Ovary (tissue), 7 donors: ENCODE measurements at regions not wholly inside any gene's neighbourhood (a gene's known extent, or its start where the extent isn't known, plus 50 kb on each side); places are given as distances from the start of the nearest gene placed in this dataset.

Source experiments
- DNase-seq, 5 donors: peaks; one replicate each; pipeline ENCODE4 v3.0.0-alpha.2; 2019 to 2020
- H3K27ac ChIP-seq, 2 donors: fragments of 200-600 bp; one replicate each; pipeline versions ENCODE4 v1.5.1 to v1.8.0; 2019 to 2022
- H3K27me3 ChIP-seq: fragments of 200-600 bp; one replicate; pipeline ENCODE4 v1.8.0; 2022
- H3K36me3 ChIP-seq: fragments of 200-600 bp; sonication (generic); one replicate; pipeline ENCODE4 v1.5.1; 2019
- H3K4me1 ChIP-seq: one replicate; pipeline ENCODE4 v1.8.1; 2013; ENCODE audit warnings: mild to moderate bottlenecking, moderate library complexity; ENCODE audit not compliant: insufficient read depth
- H3K4me3 ChIP-seq: fragments of 200-600 bp; sonication (generic); one replicate; pipeline ENCODE4 v1.5.1; 2017
- H3K9me3 ChIP-seq, 2 donors: fragments of 200-600 bp in 1 of 2; sonication (generic) in 1 of 2; one replicate each; pipeline versions ENCODE4 v1.5.1 to v1.8.1; 2013 to 2019; ENCODE audit warnings: mild to moderate bottlenecking in 1 of 2, moderate library complexity in 1 of 2
- CTCF ChIP-seq, 3 donors: fragments of 450-650 bp in 2 of 3; fragments of 200-600 bp in 1 of 3; IDR thresholded peaks; one replicate each; pipeline versions ENCODE4 v1.5.1 to v1.8.0; 2016 to 2022; ENCODE audit warnings: antibody characterized with exemption in 3 of 3, mild to moderate bottlenecking in 1 of 3
- EP300 ChIP-seq: sonication (generic); formaldehyde crosslinking; IDR thresholded peaks from one replicate; pipeline ENCODE4 v1.6.1; 2017; ENCODE audit warnings: antibody characterized with exemption
- POLR2A ChIP-seq: fragments of 450-650 bp; IDR thresholded peaks from one replicate; pipeline ENCODE4 v1.6.1; 2017; ENCODE audit warnings: antibody characterized with exemption, mild to moderate bottlenecking, moderate library complexity
- WGBS, 3 donors: extraction: QIAGEN DNeasy Blood & Tissue Kit in 1 of 3; methylation state at CpG; one replicate each; pipeline versions ENCODE4 v1.1.5 to v1.1.7; 2013 to 2017; 5-methylcytosine and 5-hydroxymethylcytosine counted together
- intact Hi-C, 4 donors: fragments of 100-400 bp; cut with DNase I; formaldehyde crosslinking; loops; one replicate each; pipeline versions ENCODE4 v1.11.0 to v1.15.1; 2022 to 2023
- donor health status: DM: no; HTN: no; CAD: no; lungs with moderate emphysema.
- donor health status: DM: no; HTN: no; CAD: no.
- donor health status: Bipolar disorder and iron deficiency.
- donor health status: DM: no; HTN: no; CAD: no.
- donor health status: DM: yes; HTN: yes; CAD: no.

DNA sequence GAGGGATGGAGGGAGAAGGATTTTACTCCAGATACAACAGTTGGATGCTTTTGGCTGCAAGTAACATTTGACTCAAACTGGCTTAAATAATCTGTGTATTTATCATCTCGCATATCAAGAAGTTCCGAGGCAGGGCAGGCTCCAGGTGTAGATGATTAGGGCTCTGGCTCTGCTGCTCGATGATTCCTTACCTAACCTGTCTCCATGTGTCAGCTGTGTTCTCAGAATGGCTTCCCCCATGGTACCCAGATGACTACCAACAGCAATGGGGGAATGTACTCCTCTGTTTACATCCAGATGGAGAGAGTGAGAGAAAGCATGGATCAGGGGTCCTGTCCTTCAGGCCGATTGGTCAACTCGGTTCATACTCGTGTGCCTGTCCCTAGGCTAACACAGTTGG, 90.4 kb upstream of the AKT3 start:
- Histone ChIP-seq H3K4me3 (no peak overlapping the region), H3K9me3 (no peaks in the 10 kb centered on the region), H3K36me3 (no peaks in the 10 kb centered on the region), H3K27me3 (no peaks in the 10 kb centered on the region), H3K27ac (no peak overlapping the region), H3K4me1 (no peaks in the 10 kb centered on the region)
- no peak for DNase-seq
- TF ChIP-seq EP300 (no peak), POLR2A (no peak), CTCF (IDR thresholded peaks at IDR 0.05) (no peak)
- intact Hi-C loops: no loop called here
- 78 to 81% (median 79%) methylated on average over 6 of the region's 6 CpGs for WGBS, 3 donors

- Histone ChIP-seq H3K36me3 (no peaks in the 10 kb centered on the region), H3K27me3 (no peaks in the 10 kb centered on the region), H3K4me1 (no peaks in the 10 kb centered on the region), H3K4me3 (no peak overlapping the region), H3K9me3 (no peaks in the 10 kb centered on the region), H3K27ac (no peak overlapping the region)
- whole genome bisulfite sequencing, 3 donors: 70 to 75% (median 70%) methylated on average over 3 of the region's 3 CpGs
- TF ChIP-seq CTCF (IDR thresholded peaks at IDR 0.05): no peak
- no peak for TF ChIP-seq POLR2A
- TF ChIP-seq EP300: no peak
- intact Hi-C loops: no loop called here
- DNase-seq: no peak
These were observed 89.3 kb upstream of the AKT3 start for GRCh38 chr1:243939167-243939848.

- H3K27ac ChIP-seq: no peak overlapping the region
- H3K36me3 ChIP-seq: no peaks in the 10 kb centered on the region
- no peak for DNase-seq
- 84 to 87% (median 86%) methylated on average over 3 of the region's 3 CpGs for WGBS, 3 donors
- no peak overlapping the region for H3K4me3 ChIP-seq
- no peaks in the 10 kb centered on the region for H3K9me3 ChIP-seq
- no peaks in the 10 kb centered on the region for H3K27me3 ChIP-seq
- TF ChIP-seq CTCF (IDR thresholded peaks at IDR 0.05): no peak
- no peak for TF ChIP-seq EP300
- TF ChIP-seq POLR2A: no peak
- no peaks in the 10 kb centered on the region for H3K4me1 ChIP-seq
- intact Hi-C loops: no loop called here
These were observed 88.2 kb upstream of the AKT3 start for GRCh38 chr1:243938208-243938607.

DNA sequence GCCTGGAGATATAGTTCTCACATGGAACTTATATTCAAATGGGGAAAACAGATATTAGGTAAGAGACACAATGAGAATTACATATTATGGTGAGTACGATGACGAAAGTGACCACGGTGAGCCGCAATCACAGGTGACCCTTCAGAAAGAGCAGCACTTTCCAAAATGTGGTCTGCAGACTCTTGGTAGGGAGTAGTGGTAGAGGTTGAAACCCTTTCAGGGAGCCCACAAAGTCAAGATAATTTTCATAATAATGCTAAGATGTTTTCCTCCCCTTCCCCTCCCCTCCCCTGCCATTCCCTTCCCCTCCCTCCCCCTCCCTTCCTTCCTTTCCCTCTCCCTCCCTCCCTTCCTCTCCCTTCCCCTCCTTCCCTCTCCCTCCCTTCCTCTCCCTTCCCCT, 83.5 kb upstream of the AKT3 start:
- WGBS, 3 donors: 92 to 97% (median 97%) methylated on average over 4 of the region's 4 CpGs
- Histone ChIP-seq H3K36me3 (no peaks in the 10 kb centered on the region), H3K4me3 (no peak overlapping the region), H3K27me3 (no peaks in the 10 kb centered on the region), H3K9me3 (no peaks in the 10 kb centered on the region), H3K27ac (no peak overlapping the region), H3K4me1 (no peaks in the 10 kb centered on the region)
- no peak for DNase-seq
- TF ChIP-seq CTCF (IDR thresholded peaks at IDR 0.05) (no peak), EP300 (no peak), POLR2A (no peak)
- intact Hi-C loops: no loop called here
